CD14-positive monocyte (primary cell): ENCODE measurements at regions not wholly inside any gene's neighbourhood (a gene's known extent, or its start where the extent isn't known, plus 50 kb on each side); places are given as distances from the start of the nearest gene placed in this dataset.

ENCODE experiments used
- DNase-seq, 3 donors: peaks; one replicate each; pipeline ENCODE4 v3.0.0-alpha.2; 2011 to 2022
- H2AFZ ChIP-seq: 2 replicates; pipeline ENCODE4 v1.6.0; 2012; ENCODE audit warnings: mild to moderate bottlenecking, low read depth, low read length, inconsistent platforms; ENCODE audit not compliant: insufficient read depth, poor library complexity, severe bottlenecking
- H3K27ac ChIP-seq, 2 donors: 1 replicate in 1 of 2; 2 replicates in 1 of 2; pipeline ENCODE4 v1.5.1; 2012 to 2013; ENCODE audit warnings: low read length in 2 of 2, control low read depth in 1 of 2, inconsistent platforms in 1 of 2, low read depth in 1 of 2, mild to moderate bottlenecking in 1 of 2
- H3K27me3 ChIP-seq, 2 donors: one replicate each; pipeline versions ENCODE4 v1.6.0 to v1.6.1; 2011 to 2013; ENCODE audit warnings: low read length in 2 of 2; ENCODE audit not compliant: control insufficient read depth in 2 of 2, insufficient read depth in 2 of 2
- H3K36me3 ChIP-seq, 2 donors: replicated peaks in 1 of 2; 1 replicate in 1 of 2; 2 replicates in 1 of 2; pipeline versions ENCODE4 v1.5.1 to v1.6.1; 2012 to 2013; ENCODE audit warnings: low read length in 2 of 2, control low read depth in 1 of 2, inconsistent platforms in 1 of 2, mild to moderate bottlenecking in 1 of 2; ENCODE audit not compliant: insufficient read depth in 2 of 2, control insufficient read depth in 1 of 2
- H3K4me1 ChIP-seq, 2 donors: 1 replicate in 1 of 2; 2 replicates in 1 of 2; pipeline versions ENCODE4 v1.5.1 to v1.6.1; 2012 to 2013; ENCODE audit warnings: low read length in 2 of 2, control low read depth in 1 of 2, inconsistent platforms in 1 of 2, mild to moderate bottlenecking in 1 of 2, moderate library complexity in 1 of 2; ENCODE audit not compliant: insufficient read depth in 2 of 2, control insufficient read depth in 1 of 2
- H3K4me2 ChIP-seq: replicated peaks from 2 replicates; pipeline ENCODE3; 2012; ENCODE audit warnings: low read length, moderate library complexity, mild to moderate bottlenecking; ENCODE audit not compliant: poor library complexity, severe bottlenecking; ENCODE audit errors: extremely low read depth
- H3K4me3 ChIP-seq, 3 experiments: fragments of 200-600 bp in 1 of 3; sonication (generic) in 1 of 3; replicated peaks in 1 of 3; 1 replicate in 2 of 3; 2 replicates in 1 of 3; pipeline ENCODE4 v1.5.1; 2011 to 2013; ENCODE audit warnings: low read length in 3 of 3, mild to moderate bottlenecking in 3 of 3, control low read depth in 2 of 3, low read depth in 2 of 3, inconsistent platforms in 1 of 3, moderate library complexity in 1 of 3
- H3K79me2 ChIP-seq: 2 replicates; pipeline ENCODE4 v1.6.0; 2012; ENCODE audit warnings: mild to moderate bottlenecking, control low read depth, inconsistent platforms, low read length, moderate library complexity; ENCODE audit not compliant: insufficient read depth
- H3K9ac ChIP-seq: 2 replicates; pipeline ENCODE4 v1.6.0; 2017; ENCODE audit warnings: low read length, mild to moderate bottlenecking; ENCODE audit not compliant: insufficient read depth, poor library complexity, severe bottlenecking
- H3K9me3 ChIP-seq, 2 donors: replicated peaks in 1 of 2; 1 replicate in 1 of 2; 2 replicates in 1 of 2; pipeline versions ENCODE4 v1.5.1 to v1.6.1; 2012 to 2013; ENCODE audit warnings: low read length in 2 of 2, control low read depth in 1 of 2; ENCODE audit not compliant: control insufficient read depth in 1 of 2, insufficient read depth in 1 of 2
- H4K20me1 ChIP-seq: 2 replicates; pipeline ENCODE4 v1.6.0; 2012; ENCODE audit warnings: mild to moderate bottlenecking, low read length, control low read depth, moderate library complexity; ENCODE audit not compliant: insufficient read depth
- H3K27ac Mint-ChIP-seq, 7 donors: one replicate each; pipeline ENCODE4 v1.8.0; 2020; ENCODE audit warnings: mild to moderate bottlenecking in 7 of 7, mixed read lengths in 7 of 7, moderate library complexity in 6 of 7, inconsistent platforms in 2 of 7
- H3K27me3 Mint-ChIP-seq, 3 donors: one replicate each; pipeline ENCODE4 v1.8.0; 2021 to 2022; ENCODE audit warnings: low read depth in 3 of 3, mild to moderate bottlenecking in 3 of 3, mixed read lengths in 3 of 3, moderate library complexity in 3 of 3, inconsistent platforms in 1 of 3
- H3K36me3 Mint-ChIP-seq, 2 donors: one replicate each; pipeline ENCODE4 v1.8.0; 2020; ENCODE audit warnings: mixed read lengths in 2 of 2, inconsistent platforms in 1 of 2, mild to moderate bottlenecking in 1 of 2
- H3K4me1 Mint-ChIP-seq: one replicate; pipeline ENCODE4 v1.8.0; 2020; ENCODE audit warnings: mild to moderate bottlenecking, mixed read lengths
- H3K4me3 Mint-ChIP-seq, 2 donors: one replicate each; pipeline ENCODE4 v1.8.0; 2020; ENCODE audit warnings: mild to moderate bottlenecking in 2 of 2, mixed read lengths in 2 of 2, moderate library complexity in 1 of 2
- H3K9me3 Mint-ChIP-seq, 7 donors: one replicate each; pipeline ENCODE4 v1.8.0; 2020 to 2022; ENCODE audit warnings: mixed read lengths in 7 of 7, mild to moderate bottlenecking in 6 of 7, moderate library complexity in 6 of 7, inconsistent platforms in 2 of 7
- CTCF ChIP-seq: fragments of 200-600 bp; IDR thresholded peaks from one replicate; pipeline ENCODE4 v1.8.0; 2022; ENCODE audit warnings: antibody characterized with exemption, mild to moderate bottlenecking
- WGBS: methylation state at CpG from one replicate; pipeline ENCODE4 v1.1.5; 2013; ENCODE audit warnings: missing lambda C conversion rate; ENCODE audit not compliant: insufficient coverage; 5-methylcytosine and 5-hydroxymethylcytosine counted together
- intact Hi-C, 2 donors: fragments of 100-400 bp; cut with micrococcal nuclease; formaldehyde crosslinking; loops; one replicate each; pipeline versions ENCODE4 v1.15.0 to v1.15.1; 2023

GRCh38 chr4:147326591-147326990, 154.3 kb upstream of the EDNRA start:
- no peak overlapping the region for H3K9ac ChIP-seq
- no peak overlapping the region for H3K4me3 ChIP-seq
- H3K27me3 ChIP-seq, result no peaks in the 10 kb centered on the region
- intact Hi-C loops, result no loop called here
- no peak overlapping the region for H3K27ac Mint-ChIP-seq
- H3K79me2 ChIP-seq, result no peaks in the 10 kb centered on the region
- H2AFZ ChIP-seq, result no peak overlapping the region
- DNase-seq, result no peak
- H3K4me1 Mint-ChIP-seq, result no peaks in the 10 kb centered on the region
- no peak overlapping the region for H3K4me3 Mint-ChIP-seq
- H3K9me3 Mint-ChIP-seq, result peaks cover 0 to 2% (median 0%) of the 10 kb centered on the region in 7 donors
- H3K9me3 ChIP-seq, result no peaks in the 10 kb centered on the region
- no peak overlapping the region for H3K4me2 ChIP-seq
- no peaks in the 10 kb centered on the region for H3K36me3 ChIP-seq
- no peak overlapping the region for H3K27ac ChIP-seq
- no peaks in the 10 kb centered on the region for H3K36me3 Mint-ChIP-seq
- no peak for TF ChIP-seq CTCF
- H3K27me3 Mint-ChIP-seq, result no peaks in the 10 kb centered on the region
- H3K4me1 ChIP-seq, result no peaks in the 10 kb centered on the region
- H4K20me1 ChIP-seq, result no peaks in the 10 kb centered on the region

GRCh38 chr4:147327322-147327721, 153.6 kb upstream of the EDNRA start:
- H3K9me3 Mint-ChIP-seq, result peaks cover 0 to 2% (median 0%) of the 10 kb centered on the region in 7 donors
- H3K27me3 ChIP-seq, result no peaks in the 10 kb centered on the region
- H3K36me3 ChIP-seq, result no peaks in the 10 kb centered on the region
- no peak overlapping the region for H2AFZ ChIP-seq
- intact Hi-C loops, result no loop called here
- no peak overlapping the region for H3K27ac Mint-ChIP-seq
- H3K4me1 ChIP-seq, result no peaks in the 10 kb centered on the region
- no CpG with 5 or more reads among the region's 2 CpGs for WGBS
- no peak overlapping the region for H3K4me3 ChIP-seq
- no peaks in the 10 kb centered on the region for H3K27me3 Mint-ChIP-seq
- no peak overlapping the region for H3K4me3 Mint-ChIP-seq
- H3K9me3 ChIP-seq, result no peaks in the 10 kb centered on the region
- H3K79me2 ChIP-seq, result no peaks in the 10 kb centered on the region
- DNase-seq, result no peak
- no peaks in the 10 kb centered on the region for H3K4me1 Mint-ChIP-seq
- no peak for TF ChIP-seq CTCF
- H3K27ac ChIP-seq, result no peak overlapping the region
- no peaks in the 10 kb centered on the region for H4K20me1 ChIP-seq
- H3K4me2 ChIP-seq, result no peak overlapping the region
- H3K36me3 Mint-ChIP-seq, result no peaks in the 10 kb centered on the region
- H3K9ac ChIP-seq, result no peak overlapping the region
